ENCODE measurements at regions not wholly inside any gene's neighbourhood (a gene's known extent, or its start where the extent isn't known, plus 50 kb on each side); places are given as distances from the start of the nearest gene placed in this dataset.

DNA sequence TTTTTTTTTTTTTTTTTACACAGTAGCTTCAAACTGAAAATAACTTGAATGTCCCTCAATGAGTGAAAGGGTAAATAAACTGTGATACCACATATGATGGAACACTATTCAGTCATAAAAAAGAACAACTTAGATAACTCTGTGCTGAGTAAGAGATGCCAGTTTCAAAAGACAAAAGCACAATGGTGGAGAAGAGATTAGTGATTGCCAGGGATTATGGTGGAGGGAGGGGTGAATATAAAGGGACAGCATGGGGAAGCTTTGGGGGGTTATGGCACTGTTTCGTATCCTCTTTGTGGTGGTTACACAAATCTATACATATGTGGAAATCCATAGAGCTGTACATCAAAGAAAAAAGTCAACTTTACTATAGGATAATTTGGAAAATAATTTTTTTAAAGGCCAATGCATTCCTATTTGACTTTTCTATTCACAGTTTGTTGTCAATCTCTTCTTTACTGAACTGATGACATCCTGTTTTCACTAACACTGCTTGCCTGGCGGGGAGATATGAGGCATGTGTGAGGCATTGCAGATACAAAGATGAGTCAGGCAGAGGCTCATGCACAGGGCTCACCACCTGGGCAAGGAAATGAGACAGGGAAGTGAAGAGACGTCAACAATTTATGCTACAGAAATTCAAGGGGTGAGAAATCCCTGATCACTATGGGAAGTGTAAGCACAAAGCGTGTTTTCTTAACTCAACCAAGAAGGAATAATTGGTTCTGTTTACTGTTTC, 302.7 kb downstream of the DUSP10 start:
- DNase-seq = peak; percentile 83

DNA sequence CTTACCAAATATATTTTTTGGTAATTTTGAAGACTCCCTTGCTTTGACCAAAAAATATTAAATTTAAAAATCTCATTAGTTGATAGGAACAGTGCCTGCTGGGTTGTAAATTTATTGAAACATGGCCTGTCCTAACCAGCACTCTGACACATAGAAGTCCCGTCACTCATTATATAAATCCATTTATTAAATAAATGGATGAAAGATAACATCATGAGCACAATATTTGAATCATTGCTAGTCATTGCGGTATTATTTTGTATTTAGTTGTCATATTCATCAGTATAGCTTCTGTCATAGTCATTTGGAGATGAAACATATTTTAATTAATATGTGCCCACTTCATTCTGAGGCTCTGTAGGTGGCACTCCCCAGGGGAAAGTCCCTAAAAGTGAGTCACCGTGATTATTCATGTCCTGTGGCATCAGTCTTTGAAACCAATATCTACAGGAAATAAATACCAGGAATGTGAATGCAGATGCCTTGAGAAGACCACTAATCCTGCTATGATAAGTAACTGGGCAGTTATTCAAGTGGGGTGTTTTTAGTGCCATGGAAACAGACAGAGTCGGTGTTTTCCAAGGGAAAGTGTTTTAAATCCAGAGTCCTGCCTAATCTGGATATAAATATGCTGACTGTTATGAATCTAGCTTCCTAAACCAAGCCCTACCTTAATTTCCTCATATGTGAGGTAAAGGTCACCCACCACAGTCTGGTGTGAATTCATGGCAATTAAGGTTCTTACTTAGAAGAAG, 302.0 kb downstream of the DUSP10 start:
- DNase-seq = peak; percentile 90

DNA sequence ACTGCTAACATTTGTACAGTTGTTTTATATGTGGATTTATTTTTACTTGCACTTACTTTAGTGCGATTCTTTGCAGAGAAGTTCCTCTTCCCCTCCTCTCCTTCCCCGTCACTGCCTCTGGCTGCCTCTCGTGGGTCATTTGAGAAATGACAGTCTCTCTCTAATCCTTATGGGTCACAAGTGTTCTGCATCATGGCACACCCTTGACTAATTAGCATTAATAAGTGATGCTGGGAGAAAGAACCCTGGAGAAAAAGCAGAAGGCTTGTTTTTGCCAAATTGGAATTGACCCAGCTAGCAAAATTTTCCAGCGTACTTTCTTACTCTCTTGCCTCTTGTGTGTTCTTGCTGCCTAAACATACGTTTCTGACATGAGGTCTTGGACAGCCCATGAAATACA, 301.2 kb downstream of the DUSP10 start:
- DNase-seq = peak; percentile 86

DNA sequence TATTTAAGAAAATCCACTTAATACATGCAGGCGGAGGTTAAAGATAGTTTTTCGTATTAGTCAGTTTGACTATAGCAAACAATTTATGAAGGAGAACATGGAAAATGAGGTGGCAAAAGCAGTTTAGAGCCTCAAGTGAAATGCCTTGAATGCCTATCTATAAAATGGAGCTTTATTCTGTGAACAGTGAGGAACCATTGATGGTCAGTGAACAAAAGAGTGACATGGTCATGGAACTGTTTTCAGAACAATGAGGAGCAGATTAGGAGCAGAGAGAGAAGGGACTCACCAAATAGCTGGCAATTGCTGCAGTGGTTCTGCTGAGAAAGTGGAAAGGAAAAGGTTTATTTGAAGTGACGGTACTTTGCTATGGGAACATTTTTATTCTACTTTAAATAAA, 299.8 kb downstream of the DUSP10 start:
- no peak for DNase-seq

DNA sequence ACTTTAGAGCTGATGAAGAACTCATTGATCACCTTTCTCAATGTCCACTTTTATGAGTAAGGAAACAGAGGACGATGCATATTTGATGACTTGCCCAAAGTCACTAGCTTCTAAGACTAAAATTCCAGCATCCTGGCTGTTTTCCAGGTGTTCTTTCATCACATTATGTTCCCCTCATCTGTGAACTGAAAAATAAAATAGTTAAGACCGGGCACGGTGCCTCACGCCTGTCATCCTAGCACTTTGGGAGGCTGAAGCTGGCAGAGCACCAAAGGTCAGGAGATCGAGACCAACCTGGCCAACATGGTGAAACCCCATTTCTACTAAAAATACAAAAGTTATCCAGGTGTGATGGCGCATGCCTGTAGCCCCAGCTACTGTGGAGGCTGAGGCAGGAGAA, 297.5 kb downstream of the DUSP10 start:
- no peak for DNase-seq

DNA sequence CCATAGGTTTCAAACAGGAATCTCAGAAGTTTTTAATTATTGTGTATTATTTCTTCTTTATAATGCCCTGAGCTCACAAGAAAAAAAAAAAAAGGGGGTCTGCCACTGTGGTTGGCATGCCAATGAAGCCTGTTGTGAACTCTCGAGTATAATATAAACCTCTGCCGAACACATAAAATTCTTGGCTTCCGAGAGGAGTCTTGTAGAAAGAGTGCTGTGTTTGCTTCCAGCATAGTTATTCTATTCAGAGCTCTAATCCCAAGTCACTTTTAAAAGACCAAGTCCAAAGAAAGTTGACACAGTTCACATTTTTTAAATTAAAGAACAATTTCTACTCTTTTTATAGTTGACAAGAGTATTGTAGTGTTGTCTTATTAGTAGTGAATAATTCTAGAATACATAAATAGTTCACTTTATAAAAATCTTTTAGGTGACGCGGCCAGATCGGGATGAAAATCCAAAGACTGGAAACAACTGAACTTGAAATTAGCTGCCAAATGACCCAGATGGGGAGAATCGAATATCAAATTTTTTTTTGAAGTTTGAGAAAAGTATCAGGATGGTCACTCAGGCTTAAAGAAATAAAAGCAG, 293.2 kb downstream of the DUSP10 start:
- DNase-seq = no peak

DNA sequence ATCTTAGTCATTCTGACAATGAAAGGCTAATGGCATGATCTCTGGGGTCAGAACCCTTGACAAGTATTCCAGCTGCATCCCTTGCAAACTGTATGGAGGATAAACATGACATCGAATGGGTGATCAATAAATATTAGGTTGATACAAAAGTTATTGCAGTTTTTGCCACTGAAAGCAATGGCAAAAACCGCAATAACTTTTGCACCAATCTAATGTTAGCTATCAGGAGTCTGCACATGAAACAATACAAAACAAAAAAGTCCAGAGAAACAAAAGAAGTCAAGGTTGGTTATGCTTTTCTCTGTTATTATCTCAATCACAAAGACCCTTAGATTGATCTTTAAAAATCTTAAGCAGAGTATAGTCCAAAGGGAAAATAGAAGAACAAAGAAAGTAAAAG, 292.7 kb downstream of the DUSP10 start:
- DNase-seq = no peak

DNA sequence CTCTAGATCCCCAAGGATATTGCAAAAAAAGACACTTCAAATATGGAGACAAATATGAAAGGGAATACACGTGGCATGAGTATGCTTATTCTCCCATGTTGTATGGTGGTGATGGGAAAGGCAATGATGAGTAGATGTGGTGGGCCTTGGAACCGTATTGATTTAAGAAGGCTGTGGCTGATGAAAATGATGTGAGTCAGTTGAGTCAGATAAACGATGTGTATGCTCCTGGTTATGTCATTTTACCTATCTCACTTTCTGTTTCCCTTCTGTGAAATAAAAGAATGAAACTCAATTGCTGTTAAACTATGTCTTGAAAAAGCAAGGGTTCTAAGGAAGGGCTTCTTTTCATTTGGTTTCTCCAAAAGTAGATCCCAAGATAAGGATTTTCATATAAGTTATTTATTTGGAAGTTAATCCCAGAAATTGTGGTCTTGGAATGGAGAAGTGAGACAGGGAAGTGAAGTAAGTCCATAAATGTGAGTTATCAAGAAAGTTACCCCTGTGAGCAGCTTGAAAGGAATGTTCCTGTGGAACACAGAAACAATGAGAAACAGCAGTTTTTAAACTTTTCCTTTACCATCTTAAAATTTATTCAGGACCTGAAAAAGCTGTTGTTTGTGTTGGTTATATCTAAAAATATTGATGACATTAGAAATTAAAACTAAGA, 292.0 kb downstream of the DUSP10 start:
- DNase-seq = peak; percentile 37

DNA sequence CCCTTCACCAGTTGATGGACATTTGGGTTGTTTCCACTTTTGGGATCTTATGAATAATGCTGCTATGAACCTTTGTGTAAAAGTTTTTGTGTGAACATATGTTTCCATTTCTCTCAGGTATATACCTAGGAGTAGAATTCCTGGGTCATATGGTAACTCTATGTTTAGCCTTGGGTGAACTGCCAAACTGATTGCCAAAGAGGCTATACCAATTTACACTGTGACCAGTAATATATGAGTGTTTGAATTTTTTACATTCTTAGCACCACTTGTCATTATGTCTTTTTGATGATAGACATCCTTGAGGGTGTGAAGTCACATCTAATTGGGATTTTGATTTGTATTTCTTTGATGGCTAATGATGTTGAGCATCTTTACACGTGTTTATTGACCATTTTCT, 290.1 kb downstream of the DUSP10 start:
- no peak for DNase-seq

DNA sequence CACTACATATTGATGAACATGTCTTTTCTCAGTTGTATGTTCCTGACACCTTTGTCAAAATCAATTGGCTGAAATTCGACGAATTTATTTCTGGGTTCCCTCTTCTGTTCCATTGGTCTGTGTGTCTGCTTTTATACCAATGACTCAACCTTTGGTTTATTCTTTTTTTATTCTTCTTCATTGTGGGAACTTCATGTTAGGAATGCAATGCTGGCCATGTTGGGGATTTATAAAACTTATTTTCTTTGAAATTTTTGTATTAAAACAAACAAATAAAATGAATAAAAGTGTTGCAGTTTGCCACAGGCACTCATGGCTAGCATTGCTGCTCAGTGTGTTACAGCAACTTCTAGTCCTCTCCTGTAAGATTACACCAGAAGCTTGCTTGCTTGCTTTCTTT, 287.8 kb downstream of the DUSP10 start:
- no peak for DNase-seq

DNA sequence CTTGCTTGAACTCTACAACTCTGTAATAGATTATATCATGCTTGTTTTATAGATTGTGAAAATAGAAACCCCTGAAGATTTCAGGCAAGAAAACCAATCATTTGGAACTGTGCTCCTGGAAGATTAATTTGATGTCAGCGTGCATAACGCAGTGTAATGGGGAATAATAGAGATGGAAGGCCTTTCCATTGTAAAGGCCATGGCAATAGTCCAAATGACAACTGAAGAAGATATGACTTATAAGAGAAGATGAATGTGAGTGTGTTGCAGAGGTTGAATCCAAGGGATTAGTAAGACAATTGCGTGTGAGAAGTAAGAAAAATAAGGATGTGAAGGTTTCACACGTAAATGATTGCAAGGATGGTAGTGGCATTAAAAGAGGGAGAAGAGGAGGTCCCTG, 285.0 kb downstream of the DUSP10 start:
- no peak for DNase-seq

DNA sequence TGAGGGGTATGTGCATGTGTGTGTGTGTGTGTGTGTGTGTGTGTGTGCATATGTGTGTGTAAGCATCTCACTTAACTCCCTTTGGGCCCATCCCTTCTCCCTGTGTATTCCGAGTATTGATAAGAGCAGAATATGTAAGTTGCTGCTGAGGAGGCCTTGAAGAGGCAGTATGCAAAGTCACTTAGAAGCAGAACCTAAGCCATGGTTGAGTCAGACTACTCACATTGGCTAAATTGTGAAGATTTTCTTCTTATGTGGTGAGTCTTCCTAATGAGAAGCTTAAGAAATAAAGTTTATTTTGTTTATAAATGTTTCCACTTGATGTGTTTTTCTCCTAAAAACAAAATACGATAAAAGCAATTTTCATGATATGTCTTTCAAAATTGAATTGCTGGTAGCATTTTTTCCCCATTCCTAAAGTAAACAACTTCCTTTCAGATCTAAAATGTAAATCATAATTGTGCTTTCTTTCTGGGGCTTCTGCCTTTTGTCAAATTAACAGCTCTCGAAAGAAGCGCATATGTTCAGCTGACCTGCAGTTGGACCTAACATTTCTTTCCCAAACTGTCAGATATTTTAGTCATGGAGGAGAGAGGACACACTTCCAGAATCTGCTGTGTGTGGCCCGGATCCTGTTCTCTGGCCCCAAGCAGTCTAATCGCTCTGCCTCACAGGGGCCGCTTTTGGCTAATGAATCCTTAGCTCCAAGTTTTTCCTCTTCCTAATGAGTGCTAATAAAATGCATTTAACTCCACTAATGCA, 284.0 kb downstream of the DUSP10 start:
- DNase-seq = no peak

DNA sequence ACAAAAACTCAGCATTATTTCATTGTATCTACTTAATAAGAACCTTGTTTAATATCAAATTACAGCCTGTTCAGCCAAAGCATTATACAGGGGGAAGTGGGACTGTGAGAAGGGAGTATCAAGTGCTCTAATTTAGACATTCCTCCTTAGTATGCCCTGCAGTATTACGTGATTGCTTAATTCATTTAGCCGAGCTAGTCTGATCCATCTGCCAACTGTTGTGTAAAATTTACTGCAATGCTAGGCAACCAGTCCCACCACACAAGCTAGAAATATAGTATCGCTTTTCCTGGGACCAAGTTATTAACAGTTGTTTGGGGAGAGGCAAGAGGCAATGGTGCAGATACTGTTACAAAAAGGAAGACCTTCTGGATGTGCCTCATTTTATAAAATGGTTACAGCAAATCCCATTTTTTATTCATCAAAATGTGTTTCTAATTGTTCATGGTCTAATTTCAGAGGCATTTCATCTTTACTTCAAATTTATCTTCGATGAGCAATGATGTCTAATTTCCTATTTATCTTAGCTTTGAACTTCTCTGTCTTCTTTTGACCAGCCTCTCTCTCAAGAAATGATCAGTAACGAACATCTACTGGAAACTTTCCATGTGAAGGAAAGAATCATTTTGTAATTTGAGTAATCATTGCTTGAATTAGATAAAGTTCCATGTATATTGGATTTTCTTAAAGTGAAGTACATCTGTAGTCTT, 283.3 kb downstream of the DUSP10 start:
- no peak for DNase-seq

DNA sequence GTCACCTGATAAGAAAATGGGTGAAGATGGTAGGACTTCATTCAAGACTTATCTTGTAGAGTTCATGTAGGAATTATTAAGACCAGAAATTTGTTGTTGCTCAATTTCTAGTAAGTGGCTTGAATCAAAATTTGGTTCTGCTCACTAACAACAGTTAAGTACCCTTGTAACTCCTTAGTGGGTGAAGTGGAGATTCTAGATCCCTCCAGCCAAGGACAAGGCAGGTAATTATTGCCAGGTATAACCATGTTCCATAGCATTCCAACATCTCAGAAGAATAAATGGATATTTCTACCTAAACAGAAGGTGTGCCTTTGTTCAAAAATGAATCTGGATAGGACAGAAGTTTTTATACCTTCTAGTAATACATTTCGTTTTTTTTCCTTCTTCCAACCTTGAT, 282.3 kb downstream of the DUSP10 start:
- no peak for DNase-seq

DNA sequence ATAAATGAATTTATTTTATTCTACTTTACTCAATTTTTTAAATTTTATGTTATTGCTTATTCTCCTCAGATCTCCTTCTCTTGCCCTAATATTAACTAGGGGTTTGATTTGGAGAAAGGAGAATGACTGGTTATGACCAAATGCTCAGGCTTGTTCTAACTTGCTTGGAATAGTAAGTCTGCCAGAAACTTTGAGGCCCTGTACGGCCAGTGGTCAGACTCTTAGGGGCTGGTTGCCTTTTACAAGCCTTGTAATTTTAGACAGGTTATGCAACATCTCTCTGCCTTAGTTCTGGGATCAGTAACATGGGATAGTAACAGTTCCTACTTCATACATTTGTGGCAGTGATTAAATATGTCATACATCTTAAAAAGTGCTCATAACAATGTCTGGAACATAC, 279.5 kb downstream of the DUSP10 start:
- no peak for DNase-seq

DNA sequence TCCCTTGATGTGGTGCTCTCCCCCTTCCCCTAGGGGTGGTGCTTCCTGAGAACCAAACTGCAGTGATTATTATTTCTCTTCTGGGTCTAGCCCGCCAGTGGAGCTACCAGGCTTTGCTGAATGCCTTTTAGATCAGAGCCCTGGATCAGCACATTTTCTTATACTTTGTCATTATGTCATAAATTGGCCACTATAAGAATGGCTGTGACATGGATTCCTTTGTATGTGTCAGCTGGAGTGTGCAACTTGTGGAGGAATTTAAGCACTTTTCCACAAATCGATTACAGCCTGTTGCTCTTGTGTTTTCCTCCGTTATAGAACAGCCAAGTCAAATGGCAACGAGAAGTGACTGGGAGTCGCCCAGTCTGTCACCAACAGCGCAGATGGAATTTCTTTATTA, 273.3 kb downstream of the DUSP10 start:
- no peak for DNase-seq

DNA sequence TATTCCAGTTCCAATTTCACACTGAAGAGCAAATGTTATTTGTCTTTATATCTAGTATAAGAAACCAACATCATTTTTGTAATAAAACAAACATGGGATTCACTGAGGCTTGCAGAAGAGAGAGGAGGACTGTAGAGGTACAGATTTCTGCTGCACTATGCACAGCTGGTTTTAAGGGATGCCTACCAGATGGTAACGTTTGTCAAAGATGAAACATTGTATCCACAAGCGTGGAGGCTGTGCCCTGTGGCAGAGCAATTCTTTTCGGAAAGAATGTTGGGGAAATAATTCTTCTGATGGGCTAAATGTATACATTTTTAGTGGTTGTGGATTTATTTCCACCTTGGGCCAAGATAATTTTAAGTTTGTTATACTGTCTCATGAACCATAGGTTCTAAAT, 272.4 kb downstream of the DUSP10 start:
- DNase-seq = no peak

DNA sequence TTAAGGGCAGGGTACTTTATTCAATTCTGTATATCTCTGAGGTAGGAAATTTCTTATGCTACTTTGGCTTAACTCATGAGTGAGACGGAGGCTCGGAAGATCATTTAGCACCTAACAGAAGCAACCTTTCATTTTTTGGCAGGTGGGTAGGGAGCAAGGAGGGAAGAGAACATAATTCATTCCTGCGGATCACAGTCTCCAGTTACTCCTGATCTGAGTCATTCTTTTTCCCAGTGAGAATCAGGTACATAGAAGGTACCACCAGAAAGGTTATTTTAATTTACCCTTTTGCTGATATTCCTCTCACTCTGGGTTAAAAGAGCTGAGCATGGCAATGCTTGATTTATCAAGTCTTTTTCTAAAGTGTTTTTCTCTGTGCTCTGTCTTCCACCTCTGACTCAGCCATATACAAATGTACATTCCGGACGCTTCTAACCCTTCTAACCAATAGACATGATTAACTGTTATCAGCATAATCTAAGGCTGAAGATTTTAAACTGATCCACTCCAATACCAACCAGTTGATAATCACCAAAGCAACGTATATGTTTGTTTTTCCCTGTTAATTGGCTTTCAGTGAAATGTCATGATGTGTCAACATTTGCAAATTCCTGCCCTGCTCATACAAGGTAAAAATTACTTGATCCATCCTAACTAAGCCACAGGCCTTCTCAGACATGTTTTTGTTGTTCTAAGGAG, 271.7 kb downstream of the DUSP10 start:
- no peak for DNase-seq

DNA sequence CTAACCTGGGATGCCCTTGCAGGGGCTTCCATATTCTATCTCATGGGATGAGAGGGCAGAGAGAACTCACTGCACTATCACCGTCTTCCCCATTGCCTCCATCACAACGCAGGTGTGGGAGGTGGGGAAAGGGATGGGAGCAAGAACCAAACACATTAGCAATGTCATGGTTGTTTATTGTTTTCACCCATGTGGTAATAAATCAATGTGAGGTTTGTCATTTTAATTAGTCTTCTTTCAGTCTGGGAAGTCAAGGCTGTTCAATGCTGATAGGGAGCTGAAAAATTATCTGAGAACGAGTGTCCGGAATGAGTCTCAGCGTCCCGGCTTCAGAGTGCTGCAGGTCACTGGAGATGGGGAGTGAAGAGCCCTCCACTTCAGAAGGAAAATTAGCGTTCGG, 268.5 kb downstream of the DUSP10 start:
- DNase-seq = no peak

DNA sequence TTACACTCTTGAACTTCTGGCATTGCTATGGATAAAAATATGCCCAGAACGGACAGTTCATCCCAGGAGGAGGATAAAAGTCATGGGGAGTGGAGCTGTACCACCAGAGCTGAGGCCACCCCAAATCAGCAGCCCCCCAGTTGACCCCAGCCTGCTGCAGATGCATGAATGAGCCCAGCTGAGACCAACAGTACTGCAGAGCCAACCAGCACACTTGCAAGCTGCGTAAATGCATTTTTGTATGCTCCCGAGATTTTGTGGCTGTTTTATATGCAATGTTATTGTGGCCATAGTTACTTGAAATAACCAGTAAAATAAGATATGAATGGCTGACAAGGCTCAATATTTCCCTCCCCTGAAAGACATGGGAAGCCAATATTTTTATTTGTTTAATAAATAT, 264.6 kb downstream of the DUSP10 start:
- no peak for DNase-seq
